Occipital lobe (tissue), 1 donor: ENCODE measurements at regions not wholly inside any gene's neighbourhood (a gene's known extent, or its start where the extent isn't known, plus 50 kb on each side); places are given as distances from the start of the nearest gene placed in this dataset.
"Not testable (repeated sequence)": the region's sequence is repeated elsewhere in the genome, so short reads cannot be mapped to it uniquely, and the experiment has no call there.

Source experiments
- DNase-seq: peaks from one replicate; lab custom pipeline; 2025; lab: John Stamatoyannopoulos, UW

DNA sequence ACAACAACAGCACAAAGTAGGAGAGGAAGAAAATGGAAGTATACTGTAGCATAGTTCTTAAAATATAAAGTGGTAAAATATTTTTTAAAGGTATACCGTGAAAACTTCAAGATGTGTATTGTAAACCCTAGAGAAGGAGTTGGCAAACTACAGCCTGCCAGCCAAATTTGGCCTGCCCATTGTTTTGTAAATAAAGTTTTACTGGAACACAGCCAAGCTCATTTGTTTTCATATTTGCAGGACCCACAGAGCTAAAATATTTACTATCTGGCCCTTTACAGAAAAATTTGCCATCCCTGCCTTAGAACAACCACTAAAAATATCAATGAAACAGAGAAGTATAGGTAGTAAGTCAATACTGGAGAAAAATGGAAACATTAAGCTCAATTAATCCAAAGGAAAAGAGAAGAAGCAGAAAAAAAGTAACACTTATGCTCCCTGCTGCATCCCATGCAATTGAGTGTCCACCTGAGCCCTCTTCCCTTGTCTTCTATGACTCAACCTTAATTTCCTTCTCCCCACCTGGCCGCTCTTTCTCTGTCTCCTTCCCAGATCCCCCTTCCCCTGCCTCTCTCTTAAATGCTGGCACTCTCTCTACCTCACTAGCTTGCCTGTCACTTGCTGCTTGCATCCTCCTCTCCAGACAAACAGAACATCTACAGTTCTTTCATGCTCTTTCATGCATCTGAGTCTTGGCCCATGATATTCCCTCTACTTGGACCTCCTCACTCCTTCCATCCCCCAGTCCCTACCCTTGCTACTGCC lies 50.6 kb upstream of the FER start:
- DNase-seq = no peak

DNA sequence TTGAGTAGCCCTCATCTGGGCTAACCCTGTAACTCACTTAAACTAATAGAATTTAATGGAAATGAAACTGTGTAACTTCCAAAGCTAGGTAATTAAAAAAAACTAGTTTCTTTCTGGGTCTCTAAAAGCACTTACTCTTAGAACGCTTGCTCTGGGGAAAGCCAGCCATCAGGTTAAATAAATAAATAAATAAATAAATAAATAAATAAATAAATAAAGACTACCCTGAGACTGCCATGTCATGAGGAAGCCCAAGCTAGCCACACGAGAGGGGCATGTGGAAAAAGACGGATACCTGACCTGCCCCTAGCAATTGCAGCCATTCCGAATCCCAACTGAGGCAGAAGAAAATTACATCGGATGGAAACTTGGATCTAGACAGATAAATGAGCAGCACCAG lies 51.3 kb upstream of the FER start:
- no peak for DNase-seq

DNA sequence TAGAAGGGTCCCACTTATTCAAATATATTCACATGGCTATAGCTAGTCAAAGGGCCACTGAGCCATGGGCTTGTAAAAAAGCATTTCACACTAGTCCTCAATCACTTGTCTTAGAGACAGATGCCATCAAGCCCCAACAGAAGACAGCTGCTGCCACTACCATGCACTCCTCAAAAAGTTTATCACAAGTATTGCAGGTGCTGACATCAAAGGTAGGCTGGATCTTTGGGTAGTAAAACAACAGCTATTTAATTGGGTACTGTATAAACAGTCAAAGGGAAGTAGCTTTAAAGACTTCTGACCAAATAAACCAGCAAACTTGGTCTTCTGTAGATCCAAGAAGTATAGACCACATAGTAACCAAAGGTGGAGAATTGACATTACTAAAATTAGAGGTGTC lies 59.2 kb upstream of the FER start:
- no peak for DNase-seq

DNA sequence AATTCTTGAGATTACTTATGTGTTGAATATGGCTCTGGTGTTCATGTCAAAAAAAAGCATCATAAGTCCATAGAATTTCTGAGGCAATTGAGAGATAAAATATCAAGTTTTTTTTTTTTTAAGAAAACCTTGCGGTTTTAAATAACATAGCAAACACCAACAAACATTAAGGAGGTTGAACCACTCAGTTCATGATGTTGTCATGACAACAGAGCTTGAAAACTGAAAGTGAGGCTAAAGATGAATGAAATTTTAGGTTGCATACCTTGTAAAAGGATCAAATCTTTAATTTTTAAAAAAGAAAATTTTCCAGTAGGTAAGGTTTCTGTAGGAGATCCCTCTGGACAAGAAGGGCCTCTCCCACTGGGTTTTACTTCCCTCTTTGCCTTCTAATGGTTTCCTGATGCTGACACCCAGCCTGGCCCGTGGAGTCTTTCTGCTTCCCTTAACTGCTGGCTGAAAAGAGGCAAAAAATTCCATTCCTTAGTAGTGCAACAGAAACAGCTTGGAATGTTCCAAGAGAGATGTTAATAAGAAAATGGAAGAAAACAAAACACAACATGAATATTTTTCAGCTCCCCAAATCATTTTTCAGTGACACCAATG lies 60.0 kb upstream of the FER start:
- no peak for DNase-seq

DNA sequence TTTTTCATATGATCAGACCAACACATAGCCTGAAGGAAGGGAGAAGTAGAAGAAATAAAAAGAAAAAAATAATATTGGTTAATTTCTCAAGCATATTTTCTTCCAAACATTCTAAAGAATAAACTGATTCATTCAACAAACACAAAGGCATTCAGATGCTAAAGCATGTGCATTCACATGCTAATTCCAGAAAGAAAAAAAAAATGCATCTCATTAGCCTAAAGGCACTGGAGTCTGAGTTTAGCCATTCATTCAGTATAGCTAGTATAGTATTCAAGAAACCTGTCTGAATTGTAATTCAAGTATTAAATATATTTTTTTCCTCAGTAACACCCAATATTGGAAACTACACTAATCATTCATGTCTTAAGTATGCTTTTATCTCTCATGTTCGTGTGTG lies 61.0 kb upstream of the FER start:
- no peak for DNase-seq

DNA sequence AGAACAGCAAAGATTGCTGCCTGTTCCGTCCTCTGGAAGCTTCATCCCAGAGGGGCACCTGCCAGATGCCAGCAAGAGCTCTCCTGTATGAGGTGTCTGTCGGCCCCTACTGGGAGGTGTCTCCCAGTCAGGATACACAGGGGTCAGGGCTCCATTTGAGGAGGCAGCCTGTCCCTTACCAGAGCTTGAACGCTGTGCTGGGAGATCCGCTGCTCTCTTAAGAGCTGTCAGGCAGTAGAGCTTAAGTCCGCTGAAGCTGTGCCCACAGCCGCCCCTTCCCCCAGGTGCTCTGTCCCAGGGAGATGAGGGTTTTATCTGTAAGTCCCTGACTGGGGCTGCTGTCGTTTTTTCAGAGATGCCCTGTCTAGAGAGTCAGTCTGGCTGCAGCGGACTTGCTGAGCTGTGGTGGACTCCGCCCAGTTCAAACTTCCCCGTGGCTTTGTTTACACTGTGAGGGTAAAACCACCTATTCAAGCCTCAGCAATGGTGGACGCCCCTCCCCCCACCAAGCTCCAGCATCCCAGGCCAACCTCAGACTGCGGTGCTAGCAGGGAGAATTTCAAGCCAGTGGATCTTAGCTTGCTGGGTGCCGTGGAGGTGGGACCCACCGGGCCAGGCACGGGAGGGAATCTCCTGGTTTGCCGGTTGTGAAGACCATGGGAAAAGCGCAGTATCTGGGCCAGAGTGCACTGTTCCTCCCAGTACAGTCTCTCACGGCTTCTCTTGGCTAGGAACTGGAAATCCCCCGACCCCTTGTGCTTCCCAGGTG lies 62.1 kb upstream of the FER start:
- not testable (repeated sequence) for DNase-seq

DNA sequence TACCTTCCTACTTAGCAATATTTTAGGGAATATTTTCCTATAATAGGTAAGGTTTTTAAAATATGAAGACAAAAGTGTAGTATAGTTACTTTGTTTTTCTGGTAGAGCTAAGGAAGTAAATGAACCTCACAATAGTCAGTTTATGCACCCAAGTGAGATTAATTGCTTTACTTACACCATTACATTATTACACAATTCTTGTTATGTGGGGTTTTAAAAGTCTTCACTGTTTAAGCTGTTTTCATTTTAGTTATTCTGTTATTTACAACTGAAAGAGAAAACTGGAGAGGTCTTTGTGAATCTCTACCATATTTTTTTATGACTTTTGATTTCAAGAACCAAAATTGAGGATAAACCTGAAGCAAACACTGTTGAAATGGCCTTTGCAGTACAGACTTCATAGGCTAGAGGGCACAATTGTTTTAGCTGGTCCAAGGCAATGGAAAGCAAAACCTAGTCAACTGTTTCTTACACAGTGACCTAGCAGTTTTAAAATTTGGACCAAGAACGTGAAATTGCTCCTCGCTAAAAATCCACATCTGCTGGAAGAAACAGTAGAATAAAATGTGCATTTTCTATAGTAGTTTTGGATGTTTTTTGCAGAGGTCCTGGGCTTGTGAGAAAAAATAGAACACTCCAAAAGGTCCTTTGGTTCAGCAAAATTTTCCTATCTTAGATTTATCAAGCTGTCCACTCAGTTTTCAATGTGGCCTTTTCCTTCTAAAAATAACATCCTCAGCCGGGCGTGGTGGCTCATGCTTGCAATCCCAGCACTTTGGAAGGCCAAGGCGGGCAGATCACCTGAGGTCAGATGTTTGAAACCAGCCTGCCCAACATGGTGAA lies 66.4 kb upstream of the FER start:
- DNase-seq = no peak

DNA sequence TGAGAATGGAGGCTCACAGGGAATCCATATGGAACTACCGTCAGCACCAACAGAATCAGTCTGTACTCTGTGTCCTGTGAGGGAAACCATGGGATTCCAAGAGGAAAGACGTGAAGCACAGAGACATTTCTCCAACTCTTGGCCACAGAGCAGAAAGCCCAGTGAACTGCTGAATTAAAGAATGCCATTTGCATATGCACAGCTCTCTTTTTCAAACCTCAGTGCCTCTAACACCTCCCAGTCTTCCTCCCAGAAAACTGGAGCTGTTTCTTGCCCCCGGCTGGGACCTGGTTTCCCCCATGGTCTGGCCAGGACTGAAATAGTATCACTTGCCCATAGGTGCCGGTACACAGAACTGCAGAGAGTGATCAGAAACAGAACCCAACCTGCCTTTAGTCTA lies 69.6 kb upstream of the FER start:
- no peak for DNase-seq

DNA sequence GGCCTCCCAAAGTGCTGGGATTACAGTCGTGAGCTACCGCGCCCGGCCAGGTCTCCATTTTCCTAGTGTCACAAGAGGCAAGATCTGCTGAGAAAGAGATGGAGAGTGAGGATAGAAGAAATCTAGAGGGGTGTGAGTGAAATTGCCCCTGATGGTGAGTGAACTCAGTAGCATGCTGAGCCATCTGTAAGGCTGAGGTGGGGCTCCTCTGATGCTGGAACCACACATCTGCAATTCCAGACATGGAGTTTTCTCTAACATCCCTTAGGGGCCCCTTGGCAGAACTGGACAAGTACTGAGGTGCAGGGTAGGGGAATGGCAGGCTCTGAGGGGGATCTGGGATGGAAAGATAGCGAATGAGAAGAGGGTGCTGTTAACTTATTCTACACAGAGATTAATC lies 72.0 kb upstream of the FER start:
- DNase-seq = no peak

DNA sequence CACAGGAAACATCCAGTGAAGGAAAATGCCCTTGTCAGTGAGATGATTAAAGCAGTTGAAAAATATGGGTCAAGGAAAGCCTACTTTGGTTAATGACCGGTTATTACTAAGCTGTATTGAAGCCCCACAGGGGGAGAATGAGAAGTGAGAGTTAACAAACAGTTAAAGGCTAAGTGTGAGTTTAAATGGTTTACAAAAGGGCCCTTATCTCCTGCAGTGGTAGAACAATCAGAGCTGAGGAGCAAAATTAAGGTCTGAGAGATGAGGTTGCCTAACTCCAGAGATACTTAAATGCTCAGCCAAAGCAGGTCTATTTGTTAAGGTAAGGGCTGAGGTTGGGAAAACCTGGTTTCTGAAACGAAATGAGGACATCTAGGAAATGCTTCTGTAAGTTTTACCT lies 75.1 kb upstream of the FER start:
- DNase-seq = no peak

DNA sequence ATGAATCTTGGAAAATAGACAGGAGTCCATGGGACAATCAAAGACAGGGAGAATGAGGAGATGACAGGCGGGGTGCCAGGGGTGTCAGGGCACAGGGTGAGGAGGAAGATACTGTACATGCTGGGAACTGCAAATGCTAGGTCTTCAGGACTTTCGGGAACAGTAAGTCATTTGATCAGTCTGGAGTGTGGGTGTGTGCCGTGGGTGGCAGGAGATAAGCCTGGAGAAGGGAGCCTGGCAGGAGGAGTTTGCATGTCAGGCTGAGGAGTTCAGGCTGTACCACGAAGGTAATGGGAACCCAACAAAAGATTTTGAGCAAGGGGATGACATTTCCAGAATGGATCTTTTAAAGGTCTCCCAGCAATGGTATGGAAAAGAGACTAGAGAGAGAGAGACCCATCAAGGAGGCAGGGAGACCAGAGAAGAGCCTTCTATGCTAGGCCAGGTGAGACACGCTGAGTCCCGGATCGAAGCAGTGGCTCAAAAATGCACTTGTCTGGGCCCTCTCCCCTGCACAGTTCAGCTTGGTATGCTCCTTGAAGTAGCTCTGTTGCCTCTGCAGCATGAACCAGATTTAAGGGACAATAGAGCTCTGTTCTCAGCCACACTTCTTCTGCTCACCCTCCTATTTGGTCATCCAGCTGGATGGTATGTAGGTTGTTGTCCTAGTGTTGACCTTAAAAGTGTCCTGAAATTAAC lies 77.0 kb upstream of the FER start:
- DNase-seq = peak; percentile 43

DNA sequence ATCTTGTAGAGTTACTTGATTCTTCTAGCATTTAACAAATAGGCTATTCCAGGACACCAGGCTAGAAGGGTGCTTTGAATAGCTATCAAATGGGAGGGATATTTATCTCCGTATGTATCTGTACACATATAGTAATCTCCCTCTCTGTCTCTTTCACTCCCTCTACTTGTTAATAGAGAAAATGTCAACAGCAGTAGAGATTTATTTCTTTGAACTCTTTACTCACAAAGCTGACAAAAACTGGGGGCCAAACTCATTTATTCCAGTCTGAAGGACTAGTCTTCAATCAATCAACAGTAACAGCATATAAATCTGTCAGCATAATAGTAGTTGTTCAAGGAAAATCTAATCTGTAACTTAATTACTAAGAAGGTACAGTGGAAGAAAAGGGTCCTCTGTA lies 78.2 kb upstream of the FER start:
- DNase-seq = no peak

DNA sequence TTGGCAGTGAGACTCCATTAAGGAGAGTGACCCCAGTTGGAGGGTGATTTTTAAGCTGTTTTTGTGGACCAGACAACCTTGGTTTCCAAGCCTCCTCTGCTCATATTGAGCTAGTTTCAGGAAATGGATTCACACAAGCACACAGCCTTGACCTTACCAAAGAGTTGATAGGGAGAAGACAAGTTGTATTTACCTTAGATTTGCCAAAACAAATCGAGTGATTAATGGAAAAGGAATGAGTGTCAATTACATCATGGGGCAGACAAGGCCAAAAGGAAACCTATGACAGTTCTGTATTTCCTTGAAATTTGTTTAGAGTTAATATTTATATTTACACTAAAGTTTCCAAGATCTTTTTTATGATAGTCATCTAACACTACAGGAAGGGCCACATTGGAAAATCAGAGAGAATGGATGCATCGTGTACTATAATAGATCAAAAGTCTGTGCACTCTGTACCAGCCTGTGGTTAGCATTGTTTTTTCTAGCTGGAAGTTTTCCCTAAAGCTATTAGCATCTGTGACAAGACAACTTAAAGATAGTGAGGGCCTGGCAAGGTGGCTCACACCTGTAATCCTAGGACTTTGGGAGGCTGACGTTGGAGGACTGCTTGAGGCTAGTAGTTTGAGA lies 86.0 kb upstream of the FER start:
- DNase-seq = no peak

DNA sequence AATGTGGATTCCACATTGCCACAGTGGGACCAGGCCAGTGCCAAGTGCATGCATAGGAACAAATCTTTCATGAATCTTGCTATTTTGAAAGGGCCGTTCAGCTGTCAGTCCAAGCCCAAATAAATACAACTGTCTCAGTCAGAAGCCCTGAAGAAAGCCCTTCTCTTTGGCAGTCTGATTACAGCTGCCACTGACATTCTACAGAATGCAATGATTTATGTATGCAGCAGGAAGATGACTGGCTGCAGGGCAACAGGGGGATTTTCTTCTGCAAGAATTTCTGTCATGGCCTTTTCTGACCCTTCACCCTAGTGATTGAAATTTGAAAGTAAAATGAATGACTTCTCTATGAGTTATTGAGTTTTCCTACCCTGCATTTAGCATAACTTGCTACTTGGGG lies 86.7 kb upstream of the FER start:
- no peak for DNase-seq

DNA sequence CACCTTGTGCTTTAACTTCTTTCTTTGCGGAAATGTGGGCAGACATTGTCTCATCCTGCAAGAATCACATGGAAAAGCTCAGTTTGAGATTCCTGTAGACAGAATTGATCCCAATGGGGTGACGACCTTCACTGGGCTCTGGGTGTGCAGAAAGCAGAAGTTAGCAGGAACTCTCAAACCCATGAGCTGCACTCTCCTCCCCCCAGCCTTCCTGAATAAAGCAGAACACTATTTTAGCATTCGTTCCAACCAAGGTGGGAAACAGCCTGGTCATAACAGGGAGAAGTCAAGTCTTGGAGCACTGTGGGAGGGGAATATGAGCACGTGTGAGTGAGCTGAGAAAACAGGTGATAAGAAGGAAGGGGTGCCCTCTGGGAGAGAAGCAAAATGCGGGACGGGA lies 87.4 kb upstream of the FER start:
- no peak for DNase-seq

DNA sequence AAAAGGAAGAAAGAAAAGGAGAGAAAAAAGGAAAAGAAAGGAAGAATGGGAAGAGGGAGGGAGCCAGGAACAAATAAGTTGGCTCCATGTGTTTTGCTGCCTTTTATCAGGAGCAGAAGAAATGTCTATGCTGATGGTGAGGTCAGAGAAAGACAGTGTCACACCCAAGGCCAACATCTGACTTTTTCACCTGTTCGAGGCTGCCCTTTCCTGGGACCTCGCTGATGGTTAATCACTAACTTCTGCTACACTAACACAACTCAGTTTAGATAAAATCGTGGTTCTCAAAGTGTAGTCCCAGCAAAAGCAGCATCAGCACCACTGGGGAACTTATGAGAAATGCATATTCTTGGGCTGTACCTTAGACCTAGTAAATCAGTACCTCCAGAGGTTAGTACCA lies 88.2 kb upstream of the FER start:
- DNase-seq = no peak

DNA sequence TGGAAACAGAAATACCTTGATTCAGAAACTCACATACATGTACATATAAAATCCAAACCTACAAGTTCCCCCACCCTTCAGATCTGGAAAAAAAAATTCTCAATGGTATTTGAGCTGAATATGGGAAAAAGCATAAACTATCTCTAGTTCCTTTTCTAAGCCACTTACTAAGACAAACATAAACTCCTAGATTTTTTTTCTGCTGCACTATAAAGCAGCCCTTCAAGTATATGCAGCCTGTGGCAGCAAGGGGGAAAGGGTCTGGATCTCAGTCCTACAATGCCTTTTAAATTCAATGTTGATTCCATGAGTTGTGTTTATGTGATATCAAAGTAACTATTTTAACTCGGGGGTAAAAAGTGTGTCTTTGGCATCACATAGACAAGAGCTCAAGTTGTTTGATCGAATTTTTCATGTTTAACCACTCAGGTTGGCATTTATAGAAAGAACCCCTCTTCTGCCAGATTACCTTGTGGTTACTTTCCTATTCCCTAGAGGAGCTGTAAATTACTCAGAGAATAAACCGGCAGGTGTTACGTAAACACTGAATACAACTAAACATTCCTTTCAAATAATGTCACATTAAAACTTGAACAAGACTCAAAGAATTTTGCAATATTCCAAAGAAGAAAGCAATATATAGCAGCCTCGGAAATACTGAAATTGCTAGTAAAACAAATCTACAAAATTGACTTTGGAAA lies 91.8 kb upstream of the FER start:
- no peak for DNase-seq

DNA sequence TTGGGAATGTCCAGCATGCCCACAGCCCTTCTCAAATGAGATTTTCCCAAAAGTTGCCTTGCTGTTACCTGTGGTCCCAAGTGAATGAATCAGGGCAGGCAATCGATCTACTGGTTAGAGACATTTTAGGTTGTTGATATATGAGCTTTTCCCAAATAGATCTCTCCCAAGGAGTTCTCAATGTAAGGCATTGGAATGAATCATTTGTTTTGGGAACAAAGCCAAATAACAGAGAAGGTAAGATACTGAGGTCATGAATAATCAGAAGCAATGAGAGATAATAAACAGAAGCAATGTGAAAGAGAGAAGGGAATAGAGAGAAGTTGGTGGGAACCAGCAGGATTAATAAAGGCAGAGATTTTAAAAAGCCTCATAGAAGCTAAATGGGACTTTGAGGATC lies 93.6 kb upstream of the FER start:
- no peak for DNase-seq

DNA sequence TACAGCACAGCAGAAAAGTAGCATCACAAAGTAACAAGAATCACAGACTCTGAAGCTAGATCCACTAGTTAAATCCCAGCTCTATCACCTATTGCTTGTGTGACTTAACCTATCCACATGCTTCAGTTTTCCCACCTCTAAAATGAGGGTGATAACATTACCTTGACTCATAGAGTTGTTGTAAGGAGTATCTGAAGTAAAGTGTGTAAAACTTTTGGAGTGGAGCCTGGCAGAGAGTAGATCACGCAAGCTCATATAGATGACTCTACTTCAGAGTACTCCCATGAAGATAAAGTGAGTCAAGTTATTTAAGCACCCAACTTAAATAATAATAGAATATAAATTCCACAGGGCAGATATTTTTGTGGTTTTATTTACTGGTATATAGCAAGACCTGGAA lies 94.5 kb upstream of the FER start:
- no peak for DNase-seq

DNA sequence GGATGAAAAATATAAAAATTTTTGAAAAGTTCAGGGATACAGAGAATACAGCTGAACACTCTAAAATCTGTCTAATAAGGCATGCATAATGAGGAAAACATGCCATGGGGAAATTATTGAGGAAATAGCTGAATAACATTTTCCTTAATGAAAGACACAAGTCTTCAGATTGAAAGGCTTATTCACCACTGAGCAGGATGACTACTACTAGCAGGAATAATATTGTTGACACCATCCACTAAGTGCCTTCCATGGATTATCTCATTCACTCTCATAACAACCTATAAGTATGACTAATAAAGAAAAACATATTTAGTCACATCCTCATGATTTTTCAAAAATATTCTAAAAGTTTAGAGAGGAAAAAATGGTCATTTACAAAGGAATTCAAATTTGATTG lies 96.7 kb upstream of the FER start:
- no peak for DNase-seq
